Ascending aorta (tissue), 2 donors: ENCODE measurements at regions not wholly inside any gene's neighbourhood (a gene's known extent, or its start where the extent isn't known, plus 50 kb on each side); places are given as distances from the start of the nearest gene placed in this dataset.

Source experiments
- DNase-seq, 2 donors: peaks; one replicate each; pipeline ENCODE4 v3.0.0-alpha.2; 2019; ENCODE audit warnings: low spot score in 2 of 2
- H3K27ac ChIP-seq, 2 donors: fragments of 200-600 bp; sonication (generic); one replicate each; pipeline ENCODE4 v1.5.1; 2016 to 2017; ENCODE audit warnings: mild to moderate bottlenecking in 1 of 2
- H3K27me3 ChIP-seq: fragments of 200-600 bp; sonication (generic); one replicate; pipeline ENCODE4 v1.5.1; 2017
- H3K36me3 ChIP-seq, 2 donors: fragments of 200-600 bp; sonication (generic); one replicate each; pipeline ENCODE4 v1.5.1; 2016
- H3K4me1 ChIP-seq, 2 donors: fragments of 200-600 bp; sonication (generic); one replicate each; pipeline ENCODE4 v1.5.1; 2016 to 2017; ENCODE audit warnings: mild to moderate bottlenecking in 1 of 2
- H3K4me3 ChIP-seq, 2 donors: fragments of 200-600 bp; sonication (generic); one replicate each; pipeline ENCODE4 v1.5.1; 2016 to 2017; ENCODE audit warnings: mild to moderate bottlenecking in 1 of 2
- H3K9me3 ChIP-seq, 2 donors: fragments of 200-600 bp; sonication (generic); one replicate each; pipeline ENCODE4 v1.5.1; 2016
- CTCF ChIP-seq, 3 experiments: fragments of 200-600 bp in 2 of 3; fragments of 450-650 bp in 1 of 3; sonication (generic) in 2 of 3; IDR thresholded peaks; one replicate each; pipeline ENCODE4 v1.5.1; 2016 to 2019; ENCODE audit warnings: antibody characterized with exemption in 3 of 3, mild to moderate bottlenecking in 1 of 3, moderate library complexity in 1 of 3
- intact Hi-C: fragments of 100-400 bp; cut with DNase I; formaldehyde crosslinking; loops from one replicate; pipeline ENCODE4 v1.15.1; 2023

- intact Hi-C loops = no loop called here
- H3K27me3 ChIP-seq = no peaks in the 10 kb centered on the region
- TF ChIP-seq CTCF (IDR thresholded peaks at IDR 0.05) = no peak
- no peaks in the 10 kb centered on the region for H3K9me3 ChIP-seq
- H3K36me3 ChIP-seq = no peaks in the 10 kb centered on the region
- no peaks in the 10 kb centered on the region for H3K4me1 ChIP-seq
- no peak overlapping the region for H3K4me3 ChIP-seq
- no peak overlapping the region for H3K27ac ChIP-seq
- DNase-seq = no peak
These were observed 1362.1 kb upstream of the ATXN8OS start for GRCh38 chr13:68745502-68745901.

- H3K4me3 ChIP-seq = no peak overlapping the region
- no peaks in the 10 kb centered on the region for H3K36me3 ChIP-seq
- intact Hi-C loops = no loop called here
- no peaks in the 10 kb centered on the region for H3K4me1 ChIP-seq
- no peaks in the 10 kb centered on the region for H3K27me3 ChIP-seq
- H3K9me3 ChIP-seq = no peaks in the 10 kb centered on the region
- no peak for TF ChIP-seq CTCF (IDR thresholded peaks at IDR 0.05)
- no peak overlapping the region for H3K27ac ChIP-seq
- no peak for DNase-seq
These were observed 1370.7 kb upstream of the ATXN8OS start for GRCh38 chr13:68736961-68737360.

DNA sequence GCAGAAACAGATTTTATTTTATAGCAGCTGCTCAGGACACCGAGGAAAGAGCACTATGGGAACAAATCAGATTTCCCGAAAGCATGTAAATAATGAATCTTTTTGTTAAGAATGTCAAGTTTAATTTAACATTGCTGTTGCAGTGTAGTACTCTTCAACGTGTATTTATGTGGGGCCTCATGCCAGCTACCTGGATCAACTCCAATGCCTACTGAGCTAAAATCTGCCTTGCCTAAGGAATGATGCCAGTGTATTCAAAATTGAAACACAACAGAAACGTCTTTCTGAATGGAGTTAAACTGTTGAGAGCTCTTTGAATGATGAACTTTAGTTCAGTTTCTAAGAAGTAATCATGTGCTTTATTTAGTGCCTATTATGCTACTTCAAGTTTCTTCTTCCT, 1379.8 kb upstream of the ATXN8OS start:
- no peaks in the 10 kb centered on the region for H3K4me1 ChIP-seq
- intact Hi-C loops = no loop called here

DNA sequence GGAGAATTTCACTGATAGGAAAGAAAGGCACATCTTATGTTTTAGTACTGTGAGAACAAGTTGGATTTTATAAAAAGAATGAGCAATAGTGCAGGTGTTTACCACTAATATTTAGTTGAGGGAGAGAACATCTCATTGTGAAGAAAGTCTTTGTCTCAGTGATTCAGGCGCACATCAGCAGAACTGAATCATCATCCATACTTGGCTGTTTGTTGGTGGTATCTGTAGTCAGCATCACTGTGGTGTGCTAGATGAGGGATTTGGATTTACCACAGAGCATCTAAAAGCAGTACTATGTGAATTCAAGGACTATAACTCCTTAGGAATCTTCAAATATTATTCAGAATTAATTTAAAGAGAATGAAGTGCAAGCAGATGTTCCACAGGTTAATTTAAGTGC, 1380.5 kb upstream of the ATXN8OS start:
- no peak overlapping the region for H3K4me3 ChIP-seq
- H3K27ac ChIP-seq = no peak overlapping the region
- H3K27me3 ChIP-seq = no peaks in the 10 kb centered on the region
- intact Hi-C loops = no loop called here
- H3K36me3 ChIP-seq = no peaks in the 10 kb centered on the region
- no peaks in the 10 kb centered on the region for H3K9me3 ChIP-seq
- no peak for TF ChIP-seq CTCF (IDR thresholded peaks at IDR 0.05)
- no peaks in the 10 kb centered on the region for H3K4me1 ChIP-seq
- DNase-seq = no peak

More for the DNA sequence above, 1379.8 kb upstream of the ATXN8OS start:
- H3K9me3 ChIP-seq = no peaks in the 10 kb centered on the region
- no peak overlapping the region for H3K27ac ChIP-seq
- DNase-seq = no peak
- H3K36me3 ChIP-seq = no peaks in the 10 kb centered on the region
- H3K4me3 ChIP-seq = no peak overlapping the region
- no peaks in the 10 kb centered on the region for H3K27me3 ChIP-seq
- no peak for TF ChIP-seq CTCF (IDR thresholded peaks at IDR 0.05)

- H3K27me3 ChIP-seq = no peaks in the 10 kb centered on the region
- H3K27ac ChIP-seq = no peak overlapping the region
- no peaks in the 10 kb centered on the region for H3K4me1 ChIP-seq
- H3K36me3 ChIP-seq = no peaks in the 10 kb centered on the region
- intact Hi-C loops = no loop called here
- no peaks in the 10 kb centered on the region for H3K9me3 ChIP-seq
- TF ChIP-seq CTCF (IDR thresholded peaks at IDR 0.05) = no peak
- no peak for DNase-seq
- no peak overlapping the region for H3K4me3 ChIP-seq
These were observed 1387.8 kb upstream of the ATXN8OS start for GRCh38 chr13:68719815-68720214.

DNA sequence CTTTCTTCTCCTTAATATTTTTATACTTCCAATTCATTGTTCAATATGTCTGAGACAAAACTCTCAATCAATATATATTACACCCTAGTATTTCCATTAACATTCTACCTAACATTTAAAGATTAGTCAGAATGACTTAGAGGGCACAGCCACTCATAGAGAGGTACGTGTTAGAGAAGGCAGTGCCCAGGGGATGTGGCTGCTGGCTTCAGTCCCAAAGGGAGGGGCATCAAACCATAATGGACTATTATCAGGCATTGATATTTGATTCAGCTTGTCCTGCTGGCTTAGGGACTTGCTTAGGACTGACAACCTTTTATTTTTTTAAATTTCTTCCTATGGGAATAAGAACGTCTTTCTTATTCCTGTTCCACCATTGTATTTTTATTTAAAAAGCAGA, 1392.0 kb upstream of the ATXN8OS start:
- Histone ChIP-seq H3K9me3 (no peaks in the 10 kb centered on the region), H3K27ac (no peak overlapping the region), H3K4me1 (no peaks in the 10 kb centered on the region), H3K4me3 (no peak overlapping the region), H3K27me3 (no peaks in the 10 kb centered on the region), H3K36me3 (no peaks in the 10 kb centered on the region)
- no peak for TF ChIP-seq CTCF (IDR thresholded peaks at IDR 0.05)
- intact Hi-C loops = no loop called here
- no peak for DNase-seq
